Cardiac fibroblast (primary cell): ENCODE measurements at regions not wholly inside any gene's neighbourhood (a gene's known extent, or its start where the extent isn't known, plus 50 kb on each side); places are given as distances from the start of the nearest gene placed in this dataset.

Experiments used
- DNase-seq, 2 donors: peaks; one replicate each; pipeline versions ENCODE4 v3.0.0 to v3.0.0-alpha.2; 2010; ENCODE audit warnings: low read depth in 2 of 2
- H3K4me3 ChIP-seq, 2 donors: replicated peaks in 1 of 2; 1 replicate in 1 of 2; 2 replicates in 1 of 2; pipeline ENCODE4 v1.5.1; 2011; ENCODE audit warnings: low read depth in 2 of 2, low read length in 2 of 2, mild to moderate bottlenecking in 2 of 2, moderate library complexity in 1 of 2
- TF ChIP-seq, protein P1 (sequence below): IDR thresholded peaks from one replicate; pipeline ENCODE4 v1.5.1; 2011; ENCODE audit warnings: low read depth, mild to moderate bottlenecking, low read length, inconsistent platforms

DNA sequence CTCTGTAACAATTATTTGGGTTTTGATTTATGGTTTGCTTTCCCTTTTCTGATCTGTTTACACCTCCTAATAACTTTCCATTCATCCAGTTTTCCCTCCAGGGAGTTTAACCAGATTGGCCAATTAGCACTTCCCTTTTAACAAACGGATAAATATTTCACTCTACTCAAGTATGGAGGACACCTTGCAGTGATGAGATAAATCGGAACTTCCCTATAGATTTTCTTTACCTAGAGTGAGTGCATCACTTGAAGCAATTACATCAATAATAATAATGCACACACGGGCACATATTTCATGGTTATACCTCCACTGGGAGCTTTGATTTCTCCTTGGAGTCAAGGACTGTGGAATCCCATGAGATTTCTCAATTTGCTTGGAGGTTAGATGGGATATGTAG, 239.1 kb upstream of the CFAP20DC start:
- no peak for DNase-seq
- H3K4me3 ChIP-seq, result no peak overlapping the region
- TF ChIP-seq, protein P1, sequence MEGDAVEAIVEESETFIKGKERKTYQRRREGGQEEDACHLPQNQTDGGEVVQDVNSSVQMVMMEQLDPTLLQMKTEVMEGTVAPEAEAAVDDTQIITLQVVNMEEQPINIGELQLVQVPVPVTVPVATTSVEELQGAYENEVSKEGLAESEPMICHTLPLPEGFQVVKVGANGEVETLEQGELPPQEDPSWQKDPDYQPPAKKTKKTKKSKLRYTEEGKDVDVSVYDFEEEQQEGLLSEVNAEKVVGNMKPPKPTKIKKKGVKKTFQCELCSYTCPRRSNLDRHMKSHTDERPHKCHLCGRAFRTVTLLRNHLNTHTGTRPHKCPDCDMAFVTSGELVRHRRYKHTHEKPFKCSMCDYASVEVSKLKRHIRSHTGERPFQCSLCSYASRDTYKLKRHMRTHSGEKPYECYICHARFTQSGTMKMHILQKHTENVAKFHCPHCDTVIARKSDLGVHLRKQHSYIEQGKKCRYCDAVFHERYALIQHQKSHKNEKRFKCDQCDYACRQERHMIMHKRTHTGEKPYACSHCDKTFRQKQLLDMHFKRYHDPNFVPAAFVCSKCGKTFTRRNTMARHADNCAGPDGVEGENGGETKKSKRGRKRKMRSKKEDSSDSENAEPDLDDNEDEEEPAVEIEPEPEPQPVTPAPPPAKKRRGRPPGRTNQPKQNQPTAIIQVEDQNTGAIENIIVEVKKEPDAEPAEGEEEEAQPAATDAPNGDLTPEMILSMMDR, result no peak

DNA sequence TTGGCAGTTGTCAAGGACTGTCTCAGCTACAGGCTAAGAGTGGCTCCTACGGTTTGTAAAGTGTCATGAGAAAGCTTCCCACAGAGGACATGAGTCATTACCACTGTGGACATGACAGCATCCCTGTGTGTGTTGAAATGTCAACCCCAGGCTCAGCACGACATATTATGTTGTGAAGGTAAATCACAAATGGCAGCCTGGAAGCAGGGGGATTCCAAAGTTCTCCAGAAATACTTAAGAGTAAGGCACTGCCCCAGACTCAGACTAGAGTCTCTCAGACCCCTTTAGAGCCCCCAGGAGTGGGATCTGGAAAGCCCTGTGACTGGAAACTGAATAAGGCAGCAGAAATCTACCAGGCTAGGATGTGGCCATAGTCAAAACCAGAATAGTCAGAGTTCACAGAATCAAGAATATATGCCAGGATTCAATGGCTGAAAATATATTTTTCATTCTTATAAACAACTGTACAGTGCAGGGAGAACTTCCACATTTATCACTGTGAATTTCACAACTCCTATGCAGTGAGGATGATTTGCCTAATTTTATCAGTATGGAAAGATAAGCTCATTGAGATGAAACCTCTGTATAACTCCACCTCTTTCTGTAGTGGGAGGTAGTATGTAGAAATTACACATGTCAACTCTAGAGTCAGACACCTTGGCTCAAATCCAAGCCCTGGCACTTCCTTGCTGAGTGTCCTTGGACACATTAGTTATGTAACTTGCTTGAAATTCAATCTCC, 237.1 kb upstream of the CFAP20DC start:
- H3K4me3 ChIP-seq, result no peak overlapping the region
- TF ChIP-seq, protein P1, result no peak
- DNase-seq, result no peak

DNA sequence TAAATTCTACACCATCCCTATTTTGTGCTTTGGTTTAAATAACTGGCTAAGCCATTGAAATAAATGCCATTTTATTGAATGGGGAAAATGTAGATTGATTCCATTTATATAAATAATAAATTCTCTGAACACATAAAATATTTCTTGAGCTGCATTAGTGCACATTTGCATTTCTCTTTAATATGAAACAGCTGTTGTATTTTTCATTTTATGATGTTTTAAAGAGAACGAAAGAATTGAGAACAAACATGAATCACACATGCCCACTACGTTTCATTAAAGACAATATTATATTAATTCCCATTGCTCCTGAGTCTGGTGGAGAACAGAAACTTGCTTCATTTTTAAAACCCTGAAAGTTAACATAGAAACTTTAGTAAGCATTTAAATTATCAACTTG, 235.7 kb upstream of the CFAP20DC start:
- TF ChIP-seq, protein P1, result no peak
- DNase-seq, result no peak
- no peak overlapping the region for H3K4me3 ChIP-seq

DNA sequence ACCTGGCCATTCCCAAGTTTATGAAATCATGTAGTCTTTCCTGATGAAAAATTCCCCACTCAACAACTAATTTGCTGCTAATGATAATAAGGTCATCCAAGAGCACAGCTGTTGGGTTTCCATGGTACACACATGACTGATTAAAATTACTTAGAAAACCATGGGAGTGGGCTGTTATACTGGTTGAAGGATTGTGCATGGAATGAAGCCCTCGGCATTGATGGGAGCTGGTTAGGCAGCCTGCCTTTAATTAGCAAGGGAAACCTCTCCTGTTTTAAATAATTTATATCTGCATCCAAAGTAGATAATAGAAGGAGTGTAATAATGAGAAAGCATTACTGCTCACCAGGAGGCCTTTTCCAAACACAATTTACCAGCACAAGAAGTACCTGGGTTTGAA, 235.1 kb upstream of the CFAP20DC start:
- no peak for DNase-seq
- TF ChIP-seq, protein P1, result no peak
- H3K4me3 ChIP-seq, result no peak overlapping the region

DNA sequence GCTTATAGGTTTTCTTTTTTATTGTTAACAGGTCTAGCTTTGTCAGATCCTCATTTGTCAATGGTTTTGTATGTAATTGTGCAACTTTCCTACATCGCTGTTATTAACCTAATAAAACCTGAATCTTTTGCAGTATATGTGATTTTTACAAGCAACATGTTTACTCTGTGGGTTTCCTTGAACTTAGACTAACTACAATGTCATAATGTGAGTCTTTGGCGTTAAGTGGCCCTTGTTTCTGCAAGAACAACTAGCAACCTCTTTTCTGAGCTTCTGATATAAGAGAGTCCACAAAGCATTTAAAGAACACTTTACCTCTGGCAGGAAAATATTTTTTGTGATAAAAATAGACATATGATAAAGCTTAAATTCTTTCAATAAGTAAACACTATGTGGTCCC, 230.3 kb upstream of the CFAP20DC start:
- TF ChIP-seq, protein P1, result no peak
- H3K4me3 ChIP-seq, result no peak overlapping the region
- DNase-seq, result no peak

DNA sequence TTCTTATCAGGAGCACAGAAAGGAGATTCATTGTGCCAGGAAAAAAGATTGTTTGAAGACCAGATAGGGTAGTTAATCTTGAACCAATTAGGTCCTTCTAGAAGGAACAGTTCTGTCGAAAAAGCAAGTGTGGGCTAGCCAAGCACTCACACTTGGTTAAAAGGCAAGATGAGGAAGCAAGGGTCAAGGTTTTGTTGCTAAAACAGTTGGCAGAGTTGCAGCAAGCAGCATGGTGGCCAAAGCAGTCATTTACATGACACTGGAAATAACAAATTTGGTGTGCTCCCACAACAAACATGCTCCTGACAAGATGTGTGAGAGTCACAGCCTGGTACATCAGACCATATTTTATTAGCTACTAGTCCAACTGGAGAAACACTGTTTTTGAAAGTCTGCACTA, 228.0 kb upstream of the CFAP20DC start:
- no peak for DNase-seq
- TF ChIP-seq, protein P1, result no peak
- no peak overlapping the region for H3K4me3 ChIP-seq

DNA sequence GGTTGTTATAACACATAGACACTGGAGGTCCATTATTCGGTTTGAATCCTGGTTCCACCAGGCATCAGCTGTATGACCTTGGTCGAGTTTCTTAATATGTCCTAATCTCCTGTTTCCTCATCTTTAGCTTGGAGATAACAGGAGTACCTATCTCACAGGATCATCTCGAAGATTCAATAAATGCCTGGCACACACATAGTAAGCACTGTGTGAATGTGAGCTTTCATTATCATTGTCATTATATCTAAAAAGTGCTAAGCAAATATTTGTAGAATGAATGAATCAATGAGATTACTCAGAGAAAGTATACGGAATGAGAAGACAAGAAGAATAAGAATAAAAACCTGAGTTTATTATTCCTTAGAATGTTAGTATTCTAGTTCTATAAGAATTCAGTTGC, 227.4 kb upstream of the CFAP20DC start:
- no peak overlapping the region for H3K4me3 ChIP-seq
- DNase-seq, result no peak

More for the DNA sequence above, 227.4 kb upstream of the CFAP20DC start:
- TF ChIP-seq, protein P1, result no peak
